GM12872 (cell line): ENCODE measurements at regions not wholly inside any gene's neighbourhood (a gene's known extent, or its start where the extent isn't known, plus 50 kb on each side); places are given as distances from the start of the nearest gene placed in this dataset.

Source experiments
- TF ChIP-seq, protein P1 (sequence below): IDR thresholded peaks from 3 replicates; pipeline ENCODE4 v1.5.1; 2011; ENCODE audit warnings: low read depth, mild to moderate bottlenecking, low read length, moderate library complexity; ENCODE audit not compliant: insufficient read depth

- TF ChIP-seq, protein P1, sequence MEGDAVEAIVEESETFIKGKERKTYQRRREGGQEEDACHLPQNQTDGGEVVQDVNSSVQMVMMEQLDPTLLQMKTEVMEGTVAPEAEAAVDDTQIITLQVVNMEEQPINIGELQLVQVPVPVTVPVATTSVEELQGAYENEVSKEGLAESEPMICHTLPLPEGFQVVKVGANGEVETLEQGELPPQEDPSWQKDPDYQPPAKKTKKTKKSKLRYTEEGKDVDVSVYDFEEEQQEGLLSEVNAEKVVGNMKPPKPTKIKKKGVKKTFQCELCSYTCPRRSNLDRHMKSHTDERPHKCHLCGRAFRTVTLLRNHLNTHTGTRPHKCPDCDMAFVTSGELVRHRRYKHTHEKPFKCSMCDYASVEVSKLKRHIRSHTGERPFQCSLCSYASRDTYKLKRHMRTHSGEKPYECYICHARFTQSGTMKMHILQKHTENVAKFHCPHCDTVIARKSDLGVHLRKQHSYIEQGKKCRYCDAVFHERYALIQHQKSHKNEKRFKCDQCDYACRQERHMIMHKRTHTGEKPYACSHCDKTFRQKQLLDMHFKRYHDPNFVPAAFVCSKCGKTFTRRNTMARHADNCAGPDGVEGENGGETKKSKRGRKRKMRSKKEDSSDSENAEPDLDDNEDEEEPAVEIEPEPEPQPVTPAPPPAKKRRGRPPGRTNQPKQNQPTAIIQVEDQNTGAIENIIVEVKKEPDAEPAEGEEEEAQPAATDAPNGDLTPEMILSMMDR: no peak
Measured at GRCh38 chr5:167995844-167996425, 295.5 kb upstream of the WWC1 start.

- TF ChIP-seq, protein P1: no peak
Measured at GRCh38 chr5:167998148-167998767, 293.2 kb upstream of the WWC1 start.

DNA sequence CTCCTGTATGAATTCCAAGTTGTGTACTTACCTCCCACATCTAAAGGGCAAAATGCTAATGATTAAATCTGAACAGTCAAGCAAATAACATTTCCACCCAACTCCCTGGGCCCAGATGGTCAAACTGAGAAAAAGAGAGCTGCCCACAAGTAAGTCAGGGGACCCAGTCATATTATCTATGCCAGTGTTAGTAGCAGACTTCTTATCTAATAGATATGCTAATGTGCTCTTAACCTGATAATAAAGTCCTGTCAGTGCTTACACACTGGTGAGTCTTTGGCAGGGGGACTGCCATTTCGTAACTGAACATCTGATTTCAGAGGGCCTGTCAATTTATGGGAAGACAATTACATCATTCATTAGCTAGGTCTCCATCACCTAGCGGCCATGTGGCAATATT is 292.3 kb upstream of the WWC1 start:
- TF ChIP-seq, protein P1: no peak

GRCh38 chr5:168001318-168001717 is 290.1 kb upstream of the WWC1 start:
- TF ChIP-seq, protein P1: no peak

DNA sequence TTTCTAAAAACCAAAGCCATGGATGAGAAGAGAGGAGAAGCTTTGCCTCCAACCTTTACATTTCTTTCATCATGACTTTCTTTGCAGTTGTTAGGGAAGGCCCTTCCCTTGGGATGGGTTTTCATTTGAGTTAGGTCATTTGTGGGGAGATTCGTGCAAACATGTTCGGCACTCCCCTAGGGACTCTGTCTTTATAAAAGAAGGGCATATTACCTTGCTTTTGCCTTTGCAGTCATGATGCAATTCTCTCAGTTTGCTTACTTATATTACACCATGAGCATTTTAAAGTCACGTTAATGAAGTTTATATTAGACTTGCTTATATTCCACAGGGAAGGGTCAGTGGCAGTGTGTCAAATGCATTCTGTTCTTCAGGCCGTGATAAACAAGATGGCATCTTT is 289.3 kb upstream of the WWC1 start:
- TF ChIP-seq, protein P1: no peak

DNA sequence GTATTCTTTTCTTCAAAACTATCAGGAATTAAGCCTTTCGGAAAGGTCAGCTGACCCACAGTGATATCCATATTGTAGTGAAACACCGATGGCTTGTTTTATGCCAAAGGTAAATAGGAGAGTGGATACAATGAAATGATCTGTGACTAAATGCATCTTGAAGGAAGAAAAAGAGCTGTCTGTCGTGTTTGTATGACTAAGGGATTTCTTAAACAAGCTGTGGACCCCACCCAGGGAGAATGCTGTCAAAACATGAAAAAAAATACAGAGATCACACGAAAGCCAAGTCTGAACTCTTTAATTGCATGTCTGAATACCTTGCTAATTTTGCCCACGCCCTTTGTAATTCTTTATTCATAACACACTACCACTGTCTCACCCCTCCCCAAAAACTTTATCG is 286.4 kb upstream of the WWC1 start:
- TF ChIP-seq, protein P1: no peak

- TF ChIP-seq, protein P1: no peak
Measured at GRCh38 chr5:168005936-168006335, 285.5 kb upstream of the WWC1 start.
